Caco-2 (cell line): ENCODE measurements at regions not wholly inside any gene's neighbourhood (a gene's known extent, or its start where the extent isn't known, plus 50 kb on each side); places are given as distances from the start of the nearest gene placed in this dataset.

Experiments
- BruUV-seq: library from RNA; stranded (reverse); fragments of 400-500 nt; replicated peaks from 2 replicates; lab custom pipeline; 2021; lab: Mats Ljungman, UMichigan
- CTCF ChIA-PET: fragments of 300-600 bp; sonication (Branson Sonifier 250); formaldehyde crosslinking; loops from one replicate; lab custom pipeline; 2022; ENCODE audit warnings: antibody characterized with exemption; lab: Charles Lee
- POLR2A ChIA-PET: fragments of 300-600 bp; sonication (Branson Sonifier 250); formaldehyde crosslinking; loops from one replicate; lab custom pipeline; 2022; ENCODE audit warnings: antibody characterized with exemption; lab: Charles Lee
- DNase-seq, 2 experiments: peaks; one replicate each; pipeline versions ENCODE4 v3.0.0 to v3.0.0-alpha.2; 2020 to 2022
- H3K27me3 ChIP-seq: replicated peaks from 2 replicates; pipeline ENCODE4 v1.6.0; 2011; ENCODE audit warnings: low read length; ENCODE audit not compliant: control insufficient read depth, insufficient read depth
- H3K36me3 ChIP-seq: 2 replicates; pipeline ENCODE4 v1.5.1; 2011; ENCODE audit warnings: low read length; ENCODE audit not compliant: control insufficient read depth, insufficient read depth
- H3K4me1 ChIP-seq: fragments of 250-450 bp; sonication (Bioruptor Pico); 2 replicates; pipeline ENCODE4 v1.5.1; 2020; ENCODE audit warnings: mild to moderate bottlenecking
- H3K4me3 ChIP-seq: 2 replicates; pipeline ENCODE4 v1.5.1; 2011; ENCODE audit warnings: low read depth, mild to moderate bottlenecking, control low read depth, low read length
- H3K9me3 ChIP-seq: fragments of 250-450 bp; sonication (Bioruptor Pico); 2 replicates; pipeline ENCODE4 v1.5.1; 2020; ENCODE audit warnings: mild to moderate bottlenecking, moderate library complexity
- H3K27ac Mint-ChIP-seq: one replicate; pipeline ENCODE4 v1.8.0; 2022; ENCODE audit warnings: mixed read lengths; ENCODE audit not compliant: unreplicated experiment
- H3K27me3 Mint-ChIP-seq: one replicate; pipeline ENCODE4 v1.8.0; 2022; ENCODE audit warnings: mixed read lengths; ENCODE audit not compliant: insufficient read depth, unreplicated experiment
- H3K36me3 Mint-ChIP-seq: one replicate; pipeline ENCODE4 v1.8.0; 2022; ENCODE audit warnings: mild to moderate bottlenecking, mixed read lengths; ENCODE audit not compliant: insufficient read depth, unreplicated experiment
- H3K4me1 Mint-ChIP-seq: one replicate; pipeline ENCODE4 v1.8.0; 2022; ENCODE audit warnings: low read depth, mixed read lengths; ENCODE audit not compliant: unreplicated experiment
- H3K4me3 Mint-ChIP-seq: one replicate; pipeline ENCODE4 v1.8.0; 2022; ENCODE audit warnings: mild to moderate bottlenecking, moderate library complexity, mixed read lengths; ENCODE audit not compliant: unreplicated experiment
- H3K9me3 Mint-ChIP-seq: one replicate; pipeline ENCODE4 v1.8.0; 2022; ENCODE audit warnings: mixed read lengths; ENCODE audit not compliant: unreplicated experiment
- CTCF ChIP-seq, 2 experiments: fragments of 200-600 bp in 1 of 2; IDR thresholded peaks; 1 replicate in 1 of 2; 2 replicates in 1 of 2; pipeline versions ENCODE4 v1.5.1 to v1.8.0; 2011 to 2022; ENCODE audit warnings: antibody characterized with exemption in 1 of 2, control low read depth in 1 of 2, inconsistent platforms in 1 of 2, low read depth in 1 of 2, low read length in 1 of 2, mild to moderate bottlenecking in 1 of 2, moderate library complexity in 1 of 2; ENCODE audit not compliant: insufficient read depth in 1 of 2, severe bottlenecking in 1 of 2, unreplicated experiment in 1 of 2
- intact Hi-C: fragments of 100-400 bp; cut with micrococcal nuclease; formaldehyde crosslinking; loops from one replicate; pipeline ENCODE4 v1.10.0; 2022; ENCODE audit not compliant: unreplicated experiment

DNA sequence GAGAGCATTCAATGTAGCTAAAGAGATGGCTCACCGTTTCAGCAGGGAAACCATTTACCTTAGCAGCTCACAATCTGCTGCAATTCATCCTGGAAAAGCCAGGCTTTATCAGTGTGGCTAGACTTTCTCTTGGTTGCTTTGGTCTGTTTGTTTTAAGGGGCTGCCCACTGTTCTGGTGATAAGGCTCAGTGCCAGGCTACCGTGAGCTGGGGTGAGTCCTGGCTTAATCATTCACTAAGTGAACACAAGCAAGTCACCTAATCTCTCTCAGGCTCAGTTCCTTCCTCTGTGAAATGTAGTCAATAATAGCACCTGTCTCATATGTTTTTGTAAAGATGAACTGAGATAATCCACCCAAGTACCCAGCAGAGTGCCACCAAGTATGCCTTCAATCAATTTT lies 229.0 kb downstream of the TEX29 start:
- Mint-ChIP-seq H3K4me3 (no peak overlapping the region), H3K27me3 (peaks cover 8% of the 10 kb centered on the region), H3K36me3 (no peaks in the 10 kb centered on the region), H3K27ac (no peak overlapping the region), H3K9me3 (peaks cover 16% of the 10 kb centered on the region), H3K4me1 (no peaks in the 10 kb centered on the region)
- CTCF ChIA-PET = no interaction called here
- no peaks in the 10 kb centered on the region for H3K27me3 ChIP-seq
- intact Hi-C loops = no loop called here
- no peaks in the 10 kb centered on the region for H3K9me3 ChIP-seq
- DNase-seq = no peak
- H3K4me1 ChIP-seq = no peaks in the 10 kb centered on the region
- H3K36me3 ChIP-seq = no peaks in the 10 kb centered on the region
- no peak overlapping the region for H3K4me3 ChIP-seq
- no peak for TF ChIP-seq CTCF (IDR thresholded peaks at IDR 0.05; ENCODE audit: insufficient read depth in 1 of 2, low read depth in 1 of 2, low read length in 1 of 2, severe bottlenecking in 1 of 2, unreplicated experiment in 1 of 2)
- POLR2A ChIA-PET = no interaction called here
- no TSS peak for BruUV-seq

GRCh38 chr13:111550062-111550461 lies 229.6 kb downstream of the TEX29 start:
- no peak for DNase-seq
- Histone ChIP-seq H3K27me3 (no peaks in the 10 kb centered on the region), H3K36me3 (no peaks in the 10 kb centered on the region), H3K4me3 (no peak overlapping the region), H3K9me3 (no peaks in the 10 kb centered on the region), H3K4me1 (no peaks in the 10 kb centered on the region)
- Mint-ChIP-seq H3K9me3 (peaks cover 10% of the 10 kb centered on the region), H3K4me1 (no peaks in the 10 kb centered on the region), H3K27ac (no peak overlapping the region), H3K36me3 (no peaks in the 10 kb centered on the region), H3K27me3 (peaks cover 8% of the 10 kb centered on the region), H3K4me3 (no peak overlapping the region)
- TF ChIP-seq CTCF (IDR thresholded peaks at IDR 0.05; ENCODE audit: insufficient read depth in 1 of 2, low read depth in 1 of 2, low read length in 1 of 2, severe bottlenecking in 1 of 2, unreplicated experiment in 1 of 2) = no peak
- BruUV-seq = no TSS peak
- CTCF ChIA-PET = no interaction called here
- POLR2A ChIA-PET = no interaction called here
- intact Hi-C loops = no loop called here

DNA sequence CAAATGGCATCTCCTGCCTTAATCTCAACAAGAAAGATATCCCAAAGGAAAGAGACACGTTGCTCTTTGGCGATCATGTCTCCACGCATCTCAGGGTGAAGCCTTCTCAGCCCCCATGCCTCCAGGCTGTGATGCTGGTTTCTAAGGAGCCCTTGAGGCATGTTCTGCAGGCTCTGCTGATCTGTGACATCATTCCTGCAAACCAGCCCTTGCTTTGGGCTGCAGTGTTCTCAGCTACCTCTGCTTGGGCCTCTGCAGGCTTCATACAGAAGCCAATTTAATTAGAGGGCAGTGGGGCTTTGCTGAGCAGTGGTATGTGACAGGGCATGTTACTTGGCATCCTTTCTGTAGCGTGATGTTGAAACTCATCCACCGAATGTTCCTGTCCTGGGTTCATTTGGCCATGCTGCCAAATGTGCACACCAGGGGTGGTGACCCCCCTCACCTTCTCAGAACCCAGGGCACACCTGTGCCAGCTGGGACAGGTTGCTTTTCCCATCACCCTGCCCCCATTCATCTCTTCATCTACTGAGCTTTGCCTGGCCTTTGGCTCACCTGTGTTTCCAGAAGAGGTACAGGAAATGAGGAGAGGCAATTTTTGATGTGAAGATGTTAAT lies 230.9 kb downstream of the TEX29 start:
- intact Hi-C loops = no loop called here
- Histone ChIP-seq H3K4me1 (no peaks in the 10 kb centered on the region), H3K27me3 (no peaks in the 10 kb centered on the region), H3K36me3 (no peaks in the 10 kb centered on the region), H3K9me3 (no peaks in the 10 kb centered on the region), H3K4me3 (no peak overlapping the region)
- no TSS peak for BruUV-seq
- Mint-ChIP-seq H3K4me1 (no peaks in the 10 kb centered on the region), H3K36me3 (no peaks in the 10 kb centered on the region), H3K9me3 (peaks cover 10% of the 10 kb centered on the region), H3K4me3 (no peak overlapping the region), H3K27me3 (peaks cover 8% of the 10 kb centered on the region), H3K27ac (no peak overlapping the region)
- no peak for DNase-seq
- TF ChIP-seq CTCF (IDR thresholded peaks at IDR 0.05; ENCODE audit: insufficient read depth in 1 of 2, low read depth in 1 of 2, low read length in 1 of 2, severe bottlenecking in 1 of 2, unreplicated experiment in 1 of 2) = no peak
- ChIA-PET CTCF (no interaction called here), POLR2A (no interaction called here)
